PC-3 (cell line): ENCODE measurements at regions not wholly inside any gene's neighbourhood (a gene's known extent, or its start where the extent isn't known, plus 50 kb on each side); places are given as distances from the start of the nearest gene placed in this dataset.

Experiments
- ATAC-seq: fragments of 200-7000 bp; cut with Tn5 transposase; 2 replicates; pipeline ENCODE4 v1.9.1; 2020; ENCODE audit warnings: mild to moderate bottlenecking, moderate library complexity
- BruUV-seq: library from RNA; stranded (reverse); fragments of 400-500 nt; replicated peaks from 2 replicates; lab custom pipeline; 2021; lab: Mats Ljungman, UMichigan
- CTCF ChIA-PET: fragments of 300-600 bp; sonication (Branson Sonifier 250); formaldehyde crosslinking; loops from one replicate; lab custom pipeline; 2022; ENCODE audit warnings: antibody characterized with exemption; lab: Charles Lee
- POLR2A ChIA-PET: fragments of 300-600 bp; sonication (Branson Sonifier 250); formaldehyde crosslinking; loops from one replicate; lab custom pipeline; 2022; ENCODE audit warnings: antibody characterized with exemption; ENCODE audit not compliant: unreplicated experiment; lab: Charles Lee
- DNase-seq: peaks from one replicate; pipeline ENCODE4 v3.0.0-alpha.2; 2015
- H2AFZ ChIP-seq: fragments of 300-600 bp; sonication (generic); 2 replicates; pipeline ENCODE4 v1.6.0; 2016; ENCODE audit warnings: antibody characterized with exemption, low read length
- H3F3A ChIP-seq: fragments of 300-600 bp; sonication (generic); one replicate; pipeline ENCODE4 v1.6.0; 2017; ENCODE audit warnings: antibody characterized with exemption, low read length, control low read depth, mild to moderate bottlenecking; ENCODE audit not compliant: unreplicated experiment
- H3K27ac ChIP-seq: fragments of 300-600 bp; sonication (generic); 2 replicates; pipeline ENCODE4 v1.5.1; 2016; ENCODE audit warnings: mild to moderate bottlenecking, low read length
- H3K27me3 ChIP-seq: fragments of 300-600 bp; sonication (generic); 2 replicates; pipeline ENCODE4 v1.6.1; 2016; ENCODE audit warnings: low read length, mixed read lengths
- H3K36me3 ChIP-seq: fragments of 300-600 bp; sonication (generic); 2 replicates; pipeline ENCODE4 v1.6.1; 2016; ENCODE audit warnings: low read depth, mixed run types, low read length, mixed read lengths
- H3K4me1 ChIP-seq: fragments of 300-600 bp; sonication (generic); 2 replicates; pipeline ENCODE4 v1.5.1; 2016; ENCODE audit warnings: low read length; ENCODE audit not compliant: insufficient read depth
- H3K4me2 ChIP-seq: fragments of 300-600 bp; sonication (generic); 2 replicates; pipeline ENCODE4 v1.6.0; 2016; ENCODE audit warnings: low read length
- H3K4me3 ChIP-seq: fragments of 300-600 bp; sonication (generic); 2 replicates; pipeline ENCODE4 v1.5.1; 2016; ENCODE audit warnings: mild to moderate bottlenecking, low read length, mixed read lengths
- H3K79me2 ChIP-seq: fragments of 300-600 bp; sonication (generic); 2 replicates; pipeline ENCODE4 v1.6.1; 2017; ENCODE audit warnings: low read length, mixed read lengths
- H3K9ac ChIP-seq: fragments of 300-600 bp; sonication (generic); 2 replicates; pipeline ENCODE4 v1.6.0; 2016; ENCODE audit warnings: mild to moderate bottlenecking, low read length
- H3K9me2 ChIP-seq: fragments of 300-600 bp; sonication (generic); replicated peaks from 2 replicates; pipeline ENCODE4 v1.6.1; 2016; ENCODE audit warnings: mixed run types, low read length, mixed read lengths
- H3K9me3 ChIP-seq: fragments of 300-600 bp; sonication (generic); 2 replicates; pipeline ENCODE4 v1.6.1; 2016; ENCODE audit warnings: low read length, mixed read lengths
- H4K20me1 ChIP-seq: fragments of 300-600 bp; sonication (generic); 2 replicates; pipeline ENCODE4 v1.6.1; 2016; ENCODE audit warnings: low read length, mixed read lengths
- CTCF ChIP-seq: fragments of 300-600 bp; sonication (generic); conservative IDR thresholded peaks from 2 replicates; pipeline ENCODE4 v1.5.1; 2017; ENCODE audit warnings: antibody characterized with exemption, low read depth, mild to moderate bottlenecking, low read length
- EZH2 ChIP-seq: fragments of 300-600 bp; sonication (generic); IDR thresholded peaks from one replicate; pipeline ENCODE4 v1.6.1; 2017; ENCODE audit warnings: antibody characterized with exemption, mild to moderate bottlenecking, low read length; ENCODE audit not compliant: unreplicated experiment
- EZH2phosphoT487 ChIP-seq: fragments of 300-600 bp; sonication (generic); IDR thresholded peaks from 2 replicates; pipeline ENCODE4 v1.6.1; 2018; ENCODE audit warnings: mild to moderate bottlenecking, antibody characterized with exemption, low read length, borderline replicate concordance
- intact Hi-C: fragments of 100-400 bp; cut with micrococcal nuclease; formaldehyde crosslinking; loops from 2 replicates; pipeline ENCODE4 v1.9.0; 2023

- ATAC-seq (no peak), DNase-seq (no peak)
- intact Hi-C loops = no loop called here
- Histone ChIP-seq H3K27me3 (peaks cover 9% of the 10 kb centered on the region; the same call in 1 of the 2 replicates), H3K4me3 (no peak overlapping the region), H4K20me1 (no peaks in the 10 kb centered on the region), H3K4me2 (no peak overlapping the region), H3K9ac (no peak overlapping the region), H3K36me3 (no peaks in the 10 kb centered on the region), H3K4me1 (no peaks in the 10 kb centered on the region), H3K9me2 (no peaks in the 10 kb centered on the region), H2AFZ (no peak overlapping the region), H3F3A (no peaks in the 10 kb centered on the region), H3K27ac (no peak overlapping the region), H3K79me2 (no peaks in the 10 kb centered on the region), H3K9me3 (peaks cover 3% of the 10 kb centered on the region)
- TF ChIP-seq CTCF (no peak), EZH2 (no peak), EZH2phosphoT487 (no peak)
- ChIA-PET POLR2A (no interaction called here), CTCF (no interaction called here)
- no TSS peak for BruUV-seq
Observed at GRCh38 chr11:134755535-134755934, 343.5 kb upstream of the B3GAT1 start.

DNA sequence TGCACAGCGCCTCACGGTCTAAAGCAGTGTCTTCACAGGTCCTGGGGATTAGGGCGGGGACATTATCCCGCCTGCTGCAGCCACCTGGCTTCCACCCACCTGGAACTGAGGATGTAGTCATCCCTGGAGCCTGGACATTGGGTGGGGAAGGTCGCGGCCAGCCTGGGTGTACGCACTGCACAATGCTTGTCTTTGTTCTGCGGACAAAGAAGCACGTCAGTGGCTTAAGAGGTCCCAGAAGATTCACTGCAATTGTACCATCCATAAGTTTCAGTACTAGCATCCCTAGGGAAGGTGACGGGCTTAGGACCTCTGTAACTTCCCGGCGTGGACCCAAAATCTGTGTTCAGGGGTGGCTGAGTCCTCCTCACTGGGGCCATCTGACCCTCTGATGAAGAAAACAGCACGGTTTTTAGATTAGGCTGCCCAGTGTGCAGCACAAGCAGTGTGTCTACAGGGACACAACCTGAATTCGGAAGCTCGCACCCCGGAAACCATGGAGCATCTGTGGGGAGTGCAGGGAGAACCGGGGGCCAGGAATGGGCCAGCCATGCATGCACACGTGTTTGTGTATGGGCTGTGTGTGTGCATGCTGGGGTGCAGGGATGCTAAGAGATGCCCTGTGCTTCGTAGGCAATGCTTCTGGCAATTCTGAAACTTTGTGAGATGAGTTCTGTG, 342.6 kb upstream of the B3GAT1 start:
- Histone ChIP-seq H3K27ac (no peak overlapping the region), H3K4me2 (no peak overlapping the region), H3K9ac (no peak overlapping the region), H3F3A (no peaks in the 10 kb centered on the region), H3K4me3 (no peak overlapping the region), H2AFZ (no peak overlapping the region), H3K4me1 (no peaks in the 10 kb centered on the region), H3K9me2 (no peaks in the 10 kb centered on the region), H4K20me1 (no peaks in the 10 kb centered on the region), H3K36me3 (no peaks in the 10 kb centered on the region), H3K9me3 (peaks cover 3% of the 10 kb centered on the region), H3K27me3 (peaks cover 9% of the 10 kb centered on the region; the same call in 1 of the 2 replicates), H3K79me2 (no peaks in the 10 kb centered on the region)
- no peak for DNase-seq
- ATAC-seq = no peak
- intact Hi-C loops = no loop called here
- ChIA-PET POLR2A (interaction anchor here (0.6 kb wide), 1 partner anchor 187 kb away, joined by 3 read pairs; no protein-coding TSS in a partner anchor), CTCF (no interaction called here)
- TF ChIP-seq EZH2phosphoT487 (no peak), EZH2 (no peak), CTCF (no peak)
- no TSS peak for BruUV-seq

GRCh38 chr11:134753771-134754520, 341.9 kb upstream of the B3GAT1 start:
- no peak overlapping the region for H3K9ac ChIP-seq
- intact Hi-C loops = no loop called here

More at GRCh38 chr11:134753771-134754520, 341.9 kb upstream of the B3GAT1 start:
- Histone ChIP-seq H3K4me2 (no peak overlapping the region), H3K9me2 (no peaks in the 10 kb centered on the region), H3K4me3 (no peak overlapping the region), H3K79me2 (no peaks in the 10 kb centered on the region), H3F3A (no peaks in the 10 kb centered on the region), H4K20me1 (no peaks in the 10 kb centered on the region), H3K9me3 (peaks cover 4% of the 10 kb centered on the region), H3K4me1 (no peaks in the 10 kb centered on the region), H2AFZ (no peak overlapping the region), H3K27ac (no peak overlapping the region), H3K27me3 (peaks cover 9% of the 10 kb centered on the region; the same call in 1 of the 2 replicates), H3K36me3 (no peaks in the 10 kb centered on the region)
- no peak for ATAC-seq
- no peak for DNase-seq
- no TSS peak for BruUV-seq
- POLR2A ChIA-PET = interaction anchor here (0.6 kb wide), 1 partner anchor 186 kb away, joined by 3 read pairs; no protein-coding TSS in a partner anchor
- CTCF ChIA-PET = no interaction called here
- TF ChIP-seq CTCF = no peak
- TF ChIP-seq EZH2 = no peak
- TF ChIP-seq EZH2phosphoT487 = no peak
